ACHN (cell line): ENCODE measurements at regions not wholly inside any gene's neighbourhood (a gene's known extent, or its start where the extent isn't known, plus 50 kb on each side); places are given as distances from the start of the nearest gene placed in this dataset.

Experiments
- DNase-seq: peaks from one replicate; pipeline ENCODE4 v3.0.0-alpha.2; 2015
- in situ Hi-C: cut with HindIII; loops from 2 replicates; pipeline ENCODE4 v1.10.0; 2017; ENCODE audit warnings: low sequenced_read_pairs, low pct_ligation_motif_present, low pct_unique_long_range_greater_than_20kb

GRCh38 chr15:62975515-62975914 is 67.0 kb upstream of the TPM1 start:
- DNase-seq = peak; percentile 70
- in situ Hi-C loops = no loop called here

GRCh38 chr15:62976301-62976881 is 66.2 kb upstream of the TPM1 start:
- peak; percentile 86 for DNase-seq
- in situ Hi-C loops = no loop called here

DNA sequence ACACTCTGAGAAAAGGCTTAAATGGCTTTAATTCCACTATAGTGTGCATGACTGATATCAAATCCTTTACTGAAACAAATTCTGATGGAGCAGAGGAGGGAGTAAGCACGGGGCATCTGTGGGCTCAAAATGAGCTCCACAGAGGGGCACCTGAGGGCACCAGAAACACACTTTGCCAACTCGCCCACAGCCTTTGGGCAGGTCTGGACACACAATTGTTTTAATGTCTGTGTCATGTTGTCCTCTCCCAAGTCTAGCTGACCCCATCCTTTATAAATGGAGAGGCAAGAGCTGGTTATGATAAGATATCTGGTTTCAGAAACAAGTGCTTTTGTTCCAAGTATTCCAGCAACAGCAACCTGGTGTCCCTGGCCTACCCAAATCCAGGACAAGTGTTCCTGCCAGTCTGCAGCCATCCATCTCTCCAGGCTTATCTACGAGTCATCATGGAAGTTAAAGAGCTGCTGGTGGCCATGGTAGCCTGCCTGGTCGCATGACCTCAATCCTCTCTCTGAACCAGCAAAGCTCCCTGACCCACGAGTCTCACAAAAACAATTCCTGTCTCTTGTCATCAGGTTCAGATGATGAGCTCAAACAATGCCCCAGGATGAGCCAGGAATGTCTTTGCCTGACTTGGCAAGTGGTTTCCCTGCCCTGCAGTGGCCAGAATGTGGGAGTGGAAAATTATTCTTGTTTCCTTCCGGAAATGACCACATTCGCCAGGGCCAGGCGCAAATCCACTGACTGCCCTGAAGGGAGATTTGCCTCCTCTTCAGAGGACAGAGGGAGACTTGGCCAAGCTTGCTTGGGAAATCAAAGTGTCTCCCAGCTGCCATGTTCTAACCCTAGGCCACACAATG is 64.4 kb upstream of the TPM1 start:
- DNase-seq = no peak
- in situ Hi-C loops = no loop called here

GRCh38 chr15:62979252-62979651 is 63.3 kb upstream of the TPM1 start:
- in situ Hi-C loops = no loop called here
- no peak for DNase-seq

DNA sequence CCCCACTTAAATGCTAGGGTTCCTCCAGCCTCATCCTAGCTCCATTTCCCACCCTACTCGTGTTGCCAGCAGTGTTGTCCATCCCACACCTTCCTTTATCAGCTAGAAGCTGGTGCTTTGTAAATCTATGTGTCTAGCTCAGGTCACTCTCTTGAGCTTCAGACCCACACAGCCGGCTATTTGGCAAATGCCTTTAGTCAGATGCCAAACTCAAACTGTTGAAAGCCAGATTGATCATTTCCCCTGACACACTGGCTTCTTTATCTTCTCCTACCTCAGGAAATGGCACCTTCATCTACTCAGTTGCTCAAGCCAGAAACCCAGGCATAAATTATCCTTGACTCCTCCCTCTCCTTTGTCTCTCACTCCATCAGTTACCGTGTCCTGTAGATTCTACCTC is 61.5 kb upstream of the TPM1 start:
- no peak for DNase-seq
- in situ Hi-C loops = no loop called here

- in situ Hi-C loops = no loop called here
- DNase-seq = no peak
Measured at GRCh38 chr15:62983956-62984355, 58.6 kb upstream of the TPM1 start.

GRCh38 chr15:62985768-62986167 is 56.8 kb upstream of the TPM1 start:
- in situ Hi-C loops = no loop called here

DNA sequence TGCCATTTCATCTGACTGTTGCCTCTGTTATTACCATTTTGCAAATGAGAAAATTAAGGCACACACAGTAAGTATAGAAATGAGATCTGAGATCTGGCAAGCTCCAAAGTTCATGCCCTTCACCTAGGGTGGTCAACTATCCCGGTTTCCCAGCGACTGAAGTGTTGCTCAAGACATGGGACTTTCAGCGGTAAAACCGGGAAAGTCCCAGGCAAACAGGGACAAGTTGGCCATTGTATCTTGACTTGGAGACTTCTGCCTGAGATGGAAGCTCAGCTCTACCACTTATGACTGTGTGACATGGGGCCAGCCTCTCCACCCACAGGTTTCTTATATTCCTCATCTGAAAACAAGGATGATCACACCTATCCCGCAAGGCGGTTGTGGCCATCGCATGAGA is 55.6 kb upstream of the TPM1 start:
- DNase-seq = no peak
- in situ Hi-C loops = no loop called here

More at GRCh38 chr15:62985768-62986167, 56.8 kb upstream of the TPM1 start:
- DNase-seq = no peak

DNA sequence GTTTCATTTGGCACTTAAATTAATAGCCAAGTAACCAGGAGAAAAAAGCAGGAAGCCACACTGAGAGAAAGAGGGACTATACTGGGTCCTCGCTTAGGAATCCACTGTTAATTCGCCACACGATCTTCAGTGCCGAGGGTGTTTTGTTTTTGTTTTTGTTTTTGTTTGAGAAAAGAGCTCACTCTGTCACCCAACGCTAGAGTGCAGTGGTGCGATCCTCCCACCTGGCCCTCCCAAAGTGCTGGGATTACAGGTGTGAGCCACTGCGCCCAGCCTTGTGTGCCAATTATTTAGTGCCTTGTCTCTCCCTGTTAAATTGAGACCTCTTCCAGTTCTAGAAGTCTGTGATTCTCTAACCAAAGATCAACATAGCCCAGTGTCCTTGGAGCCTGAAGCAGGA is 53.8 kb upstream of the TPM1 start:
- in situ Hi-C loops = no loop called here
- no peak for DNase-seq

- in situ Hi-C loops = no loop called here
- no peak for DNase-seq
Measured at GRCh38 chr15:62989366-62990055, 53.0 kb upstream of the TPM1 start.

DNA sequence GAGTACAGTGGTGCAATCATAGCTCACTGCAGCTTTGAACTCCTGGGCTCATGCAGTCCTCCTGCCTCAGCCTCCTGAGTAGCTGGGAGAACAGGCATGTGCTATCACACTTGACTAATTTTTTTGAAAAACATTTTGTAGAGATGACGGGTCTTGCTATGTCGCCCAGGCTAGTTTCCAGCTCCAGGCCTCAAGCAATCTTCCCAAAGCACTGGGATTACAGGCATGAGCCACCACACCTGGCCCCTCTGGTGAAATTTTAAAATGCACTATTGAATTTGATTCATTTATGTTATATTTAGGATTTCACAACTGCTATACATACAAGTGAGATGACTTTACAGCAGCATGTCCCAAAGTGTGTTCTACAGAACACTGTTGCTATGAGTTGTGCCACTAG is 50.8 kb upstream of the TPM1 start:
- no peak for DNase-seq
- in situ Hi-C loops = no loop called here

- no peak for DNase-seq
- in situ Hi-C loops = no loop called here
Measured at GRCh38 chr15:62992302-62992701, 50.2 kb upstream of the TPM1 start.
